Progenitor cell of endocrine pancreas (in vitro differentiated cells): ENCODE measurements at regions not wholly inside any gene's neighbourhood (a gene's known extent, or its start where the extent isn't known, plus 50 kb on each side); places are given as distances from the start of the nearest gene placed in this dataset.
A peak's percentile ranks its signal among the peaks of the same experiment; 100 is the strongest.

Experiments used
- DNase-seq: peaks from one replicate; pipeline ENCODE4 v3.0.0; 2021; ENCODE audit warnings: low spot score; ENCODE audit not compliant: unreplicated experiment
- H3K27ac Mint-ChIP-seq: 2 replicates; pipeline ENCODE4 v1.8.0; 2021; ENCODE audit warnings: mild to moderate bottlenecking, moderate library complexity, mixed read lengths
- H3K27me3 Mint-ChIP-seq: 2 replicates; pipeline ENCODE4 v1.8.0; 2021; ENCODE audit warnings: mixed read lengths
- H3K36me3 Mint-ChIP-seq: 2 replicates; pipeline ENCODE4 v1.8.0; 2022; ENCODE audit warnings: mixed read lengths; ENCODE audit not compliant: insufficient read depth
- H3K4me1 Mint-ChIP-seq: 2 replicates; pipeline ENCODE4 v1.8.0; 2021; ENCODE audit warnings: low read depth, mixed read lengths
- H3K4me3 Mint-ChIP-seq: 2 replicates; pipeline ENCODE4 v1.8.0; 2021; ENCODE audit warnings: low read depth, mild to moderate bottlenecking, moderate library complexity, mixed read lengths
- H3K9me3 Mint-ChIP-seq: 2 replicates; pipeline ENCODE4 v1.8.0; 2021; ENCODE audit warnings: low read depth, mixed read lengths
- TF ChIP-seq, protein P1 (sequence below): fragments of 200-600 bp; sonication (generic); IDR thresholded peaks from one replicate; pipeline ENCODE4 v1.5.0; 2021; ENCODE audit warnings: antibody characterized with exemption, mild to moderate bottlenecking; ENCODE audit not compliant: unreplicated experiment

DNA sequence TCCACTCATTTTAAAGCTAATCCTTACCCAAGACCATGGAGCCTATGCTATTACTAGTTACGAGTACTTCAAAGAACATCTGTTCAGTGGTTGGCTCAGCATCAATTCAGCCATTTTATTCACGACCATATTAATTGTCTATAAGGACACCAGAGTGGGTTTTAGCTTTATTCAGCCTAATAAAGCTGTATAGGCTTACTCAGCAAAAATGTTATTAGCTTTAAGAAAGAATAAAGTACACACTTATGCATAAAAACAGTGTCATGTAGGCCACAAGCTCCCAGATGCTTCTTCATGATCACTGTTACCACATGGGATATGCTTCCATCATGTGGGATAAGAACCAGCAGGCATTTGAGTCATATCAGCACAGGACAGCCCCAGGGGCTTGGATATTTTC lies 87.4 kb upstream of the GPR149 start:
- no peak for DNase-seq
- Mint-ChIP-seq H3K9me3 (no peaks in the 10 kb centered on the region), H3K27me3 (no peaks in the 10 kb centered on the region), H3K27ac (no peak overlapping the region), H3K4me3 (no peak overlapping the region), H3K4me1 (no peaks in the 10 kb centered on the region), H3K36me3 (no peaks in the 10 kb centered on the region)
- TF ChIP-seq, protein P1, sequence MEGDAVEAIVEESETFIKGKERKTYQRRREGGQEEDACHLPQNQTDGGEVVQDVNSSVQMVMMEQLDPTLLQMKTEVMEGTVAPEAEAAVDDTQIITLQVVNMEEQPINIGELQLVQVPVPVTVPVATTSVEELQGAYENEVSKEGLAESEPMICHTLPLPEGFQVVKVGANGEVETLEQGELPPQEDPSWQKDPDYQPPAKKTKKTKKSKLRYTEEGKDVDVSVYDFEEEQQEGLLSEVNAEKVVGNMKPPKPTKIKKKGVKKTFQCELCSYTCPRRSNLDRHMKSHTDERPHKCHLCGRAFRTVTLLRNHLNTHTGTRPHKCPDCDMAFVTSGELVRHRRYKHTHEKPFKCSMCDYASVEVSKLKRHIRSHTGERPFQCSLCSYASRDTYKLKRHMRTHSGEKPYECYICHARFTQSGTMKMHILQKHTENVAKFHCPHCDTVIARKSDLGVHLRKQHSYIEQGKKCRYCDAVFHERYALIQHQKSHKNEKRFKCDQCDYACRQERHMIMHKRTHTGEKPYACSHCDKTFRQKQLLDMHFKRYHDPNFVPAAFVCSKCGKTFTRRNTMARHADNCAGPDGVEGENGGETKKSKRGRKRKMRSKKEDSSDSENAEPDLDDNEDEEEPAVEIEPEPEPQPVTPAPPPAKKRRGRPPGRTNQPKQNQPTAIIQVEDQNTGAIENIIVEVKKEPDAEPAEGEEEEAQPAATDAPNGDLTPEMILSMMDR: no peak

- Mint-ChIP-seq H3K9me3 (no peaks in the 10 kb centered on the region), H3K4me1 (no peaks in the 10 kb centered on the region), H3K4me3 (no peak overlapping the region), H3K27me3 (no peaks in the 10 kb centered on the region), H3K36me3 (no peaks in the 10 kb centered on the region), H3K27ac (no peak overlapping the region)
- DNase-seq: no peak
- TF ChIP-seq, protein P1: no peak
These were observed 85.9 kb upstream of the GPR149 start for GRCh38 chr3:154515921-154516320.

GRCh38 chr3:154510780-154511179 lies 80.8 kb upstream of the GPR149 start:
- no peak overlapping the region for H3K27ac Mint-ChIP-seq
- H3K4me1 Mint-ChIP-seq: no peaks in the 10 kb centered on the region
- H3K9me3 Mint-ChIP-seq: no peaks in the 10 kb centered on the region
- TF ChIP-seq, protein P1: no peak
- no peaks in the 10 kb centered on the region for H3K36me3 Mint-ChIP-seq
- H3K27me3 Mint-ChIP-seq: no peaks in the 10 kb centered on the region
- H3K4me3 Mint-ChIP-seq: no peak overlapping the region
- no peak for DNase-seq

GRCh38 chr3:154507727-154508126 lies 77.7 kb upstream of the GPR149 start:
- no peaks in the 10 kb centered on the region for H3K4me1 Mint-ChIP-seq
- no peak for DNase-seq
- no peak overlapping the region for H3K4me3 Mint-ChIP-seq
- TF ChIP-seq, protein P1: no peak
- no peaks in the 10 kb centered on the region for H3K9me3 Mint-ChIP-seq
- peak overlapping the region; percentile 50 for H3K27ac Mint-ChIP-seq
- H3K36me3 Mint-ChIP-seq: no peaks in the 10 kb centered on the region
- H3K27me3 Mint-ChIP-seq: no peaks in the 10 kb centered on the region

DNA sequence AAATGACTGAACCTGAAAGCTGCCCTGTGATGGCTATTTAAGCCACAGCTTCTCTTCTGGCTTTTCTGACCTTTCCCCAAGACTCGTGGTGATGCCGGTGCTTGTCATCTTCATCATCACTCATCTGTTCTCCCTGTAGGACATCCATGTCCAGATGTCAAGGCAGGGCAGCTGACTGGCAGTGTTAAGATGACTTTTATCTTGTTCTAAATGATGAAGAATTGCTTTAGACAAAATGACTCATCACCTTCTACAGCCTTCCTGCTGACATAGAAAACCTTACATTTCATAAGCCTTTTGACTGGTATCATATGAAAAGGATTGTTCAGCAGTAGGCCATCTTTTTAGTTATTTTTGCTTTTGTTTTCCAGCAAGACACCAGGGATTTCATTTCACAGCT lies 67.0 kb upstream of the GPR149 start:
- Mint-ChIP-seq H3K36me3 (no peaks in the 10 kb centered on the region), H3K4me3 (no peak overlapping the region), H3K27me3 (no peaks in the 10 kb centered on the region), H3K27ac (no peak overlapping the region), H3K4me1 (no peaks in the 10 kb centered on the region), H3K9me3 (no peaks in the 10 kb centered on the region)
- DNase-seq: no peak
- TF ChIP-seq, protein P1: no peak

DNA sequence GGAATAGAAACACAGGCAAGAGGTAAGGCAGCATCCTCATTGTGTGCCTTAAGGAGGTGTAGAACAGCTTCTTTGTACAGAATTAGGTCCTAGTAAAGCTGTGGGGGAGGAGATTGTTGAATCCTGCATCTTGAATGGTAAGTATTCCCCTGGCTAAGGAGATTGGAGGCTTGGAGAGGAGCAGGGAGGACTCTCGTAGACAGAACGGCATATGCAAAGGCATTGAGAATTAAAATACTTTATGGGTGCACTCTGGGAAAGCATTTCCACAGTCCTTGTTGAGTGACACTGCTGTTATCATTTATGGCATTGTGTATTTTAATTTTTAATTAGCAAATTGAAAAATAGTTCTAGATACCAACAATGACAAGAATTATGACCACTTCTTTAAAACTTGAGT lies 66.5 kb upstream of the GPR149 start:
- Mint-ChIP-seq H3K27me3 (no peaks in the 10 kb centered on the region), H3K9me3 (no peaks in the 10 kb centered on the region), H3K27ac (no peak overlapping the region), H3K4me1 (no peaks in the 10 kb centered on the region), H3K4me3 (no peak overlapping the region), H3K36me3 (no peaks in the 10 kb centered on the region)
- TF ChIP-seq, protein P1: no peak
- no peak for DNase-seq
